WTC11 (cell line): ENCODE measurements at regions not wholly inside any gene's neighbourhood (a gene's known extent, or its start where the extent isn't known, plus 50 kb on each side); places are given as distances from the start of the nearest gene placed in this dataset.

ENCODE experiments used
- ATAC-seq: fragments of 200-7000 bp; cut with Tn5 transposase; 2 replicates; pipeline ENCODE4 v1.10.0; 2021; ENCODE audit warnings: mild to moderate bottlenecking, moderate library complexity
- CTCF ChIA-PET: fragments of 300-600 bp; sonication (Branson Sonifier 250); formaldehyde crosslinking; loops from one replicate; lab custom pipeline; 2021; ENCODE audit warnings: antibody characterized with exemption; lab: Charles Lee
- POLR2A ChIA-PET: fragments of 350-600 bp; sonication (Branson Sonifier 250); formaldehyde crosslinking; loops from one replicate; lab custom pipeline; 2021; ENCODE audit warnings: antibody characterized with exemption; lab: Charles Lee
- DNase-seq: peaks from one replicate; pipeline ENCODE4 v3.0.0; 2021; ENCODE audit warnings: low spot score
- H3K27ac Mint-ChIP-seq: 2 replicates; pipeline ENCODE4 v1.8.0; 2021; ENCODE audit warnings: mixed read lengths
- H3K27me3 Mint-ChIP-seq: 2 replicates; pipeline ENCODE4 v1.8.0; 2021; ENCODE audit warnings: low read depth, mild to moderate bottlenecking, moderate library complexity, mixed read lengths
- H3K36me3 Mint-ChIP-seq: 2 replicates; pipeline ENCODE4 v1.8.0; 2021; ENCODE audit warnings: mixed read lengths
- H3K4me1 Mint-ChIP-seq: 2 replicates; pipeline ENCODE4 v1.8.0; 2022; ENCODE audit warnings: mixed read lengths
- H3K4me3 Mint-ChIP-seq: 2 replicates; pipeline ENCODE4 v1.8.0; 2021; ENCODE audit warnings: mild to moderate bottlenecking, moderate library complexity, mixed read lengths
- H3K9me3 Mint-ChIP-seq: 2 replicates; pipeline ENCODE4 v1.8.0; 2021; ENCODE audit warnings: mixed read lengths
- ARID4B ChIP-seq: sonication (generic); formaldehyde crosslinking; IDR thresholded peaks from 2 replicates; pipeline ENCODE4 v1.8.0; 2023; ENCODE audit warnings: missing genetic modification reagents, mild to moderate bottlenecking, borderline replicate concordance
- ATF1 ChIP-seq: sonication (generic); formaldehyde crosslinking; IDR thresholded peaks from 2 replicates; pipeline ENCODE4 v1.8.1; 2023; ENCODE audit warnings: mild to moderate bottlenecking, moderate library complexity, missing genetic modification reagents
- E2F5 ChIP-seq: sonication (generic); formaldehyde crosslinking; IDR thresholded peaks from 2 replicates; pipeline ENCODE4 v1.8.1; 2022; ENCODE audit warnings: mild to moderate bottlenecking, moderate library complexity, missing genetic modification reagents
- EMX1 ChIP-seq: fragments of 250-450 bp; sonication (Bioruptor Pico); IDR thresholded peaks from 2 replicates; pipeline ENCODE4 v1.8.0; 2021; ENCODE audit warnings: mild to moderate bottlenecking
- ERG ChIP-seq: fragments of 250-450 bp; sonication (Bioruptor Pico); IDR thresholded peaks from 2 replicates; pipeline ENCODE4 v1.8.0; 2021; ENCODE audit warnings: mild to moderate bottlenecking
- ETV6 ChIP-seq: sonication (generic); formaldehyde crosslinking; IDR thresholded peaks from 2 replicates; pipeline ENCODE4 v1.8.1; 2022; ENCODE audit warnings: mild to moderate bottlenecking, missing genetic modification reagents
- FOXJ3 ChIP-seq: sonication (generic); formaldehyde crosslinking; IDR thresholded peaks from 2 replicates; pipeline ENCODE4 v1.9.0; 2021; ENCODE audit warnings: missing genetic modification reagents, mild to moderate bottlenecking, borderline replicate concordance
- GRHL2 ChIP-seq: fragments of 250-450 bp; sonication (Bioruptor Pico); IDR thresholded peaks from 2 replicates; pipeline ENCODE4 v1.8.0; 2022; ENCODE audit warnings: mild to moderate bottlenecking, moderate library complexity; ENCODE audit not compliant: insufficient replicate concordance, severe bottlenecking
- GTF2I ChIP-seq: fragments of 250-450 bp; sonication (Bioruptor Pico); conservative IDR thresholded peaks from 2 replicates; pipeline ENCODE4 v1.4.0; 2021; ENCODE audit warnings: mild to moderate bottlenecking
- HMGA2 ChIP-seq: fragments of 250-450 bp; sonication (Bioruptor Pico); IDR thresholded peaks from 2 replicates; pipeline ENCODE4 v1.4.0; 2021; ENCODE audit warnings: mild to moderate bottlenecking, moderate library complexity
- JAZF1 ChIP-seq: fragments of 250-450 bp; sonication (Bioruptor Pico); IDR thresholded peaks from 2 replicates; pipeline ENCODE4 v1.9.0; 2021; ENCODE audit warnings: moderate library complexity, mild to moderate bottlenecking, inconsistent platforms
- MAX ChIP-seq: sonication (generic); formaldehyde crosslinking; IDR thresholded peaks from 2 replicates; pipeline ENCODE4 v1.8.0; 2022; ENCODE audit warnings: mild to moderate bottlenecking, missing genetic modification reagents
- NR3C1 ChIP-seq: sonication (generic); formaldehyde crosslinking; conservative IDR thresholded peaks from 2 replicates; pipeline ENCODE4 v1.8.1; 2023; ENCODE audit warnings: low read depth, mild to moderate bottlenecking, missing genetic modification reagents
- RORB ChIP-seq: fragments of 250-450 bp; sonication (Bioruptor Pico); IDR thresholded peaks from 2 replicates; pipeline ENCODE4 v1.9.0; 2021; ENCODE audit warnings: mild to moderate bottlenecking
- SP1 ChIP-seq: sonication (generic); formaldehyde crosslinking; conservative IDR thresholded peaks from 2 replicates; pipeline ENCODE4 v1.8.1; 2022; ENCODE audit warnings: missing genetic modification reagents
- TEAD1 ChIP-seq: sonication (generic); formaldehyde crosslinking; IDR thresholded peaks from 2 replicates; pipeline ENCODE4 v1.8.0; 2022; ENCODE audit warnings: mild to moderate bottlenecking, missing genetic modification reagents
- TEAD4 ChIP-seq: sonication (generic); formaldehyde crosslinking; IDR thresholded peaks from 2 replicates; pipeline ENCODE4 v1.8.0; 2022; ENCODE audit warnings: mild to moderate bottlenecking, missing genetic modification reagents
- TP53 ChIP-seq: sonication (generic); formaldehyde crosslinking; IDR thresholded peaks from 2 replicates; pipeline ENCODE4 v1.8.1; 2023; ENCODE audit warnings: mild to moderate bottlenecking, missing genetic modification reagents
- ZNF121 ChIP-seq: sonication (generic); formaldehyde crosslinking; IDR thresholded peaks from 2 replicates; pipeline ENCODE4 v1.8.0; 2023; ENCODE audit warnings: missing genetic modification reagents
- ZNF512 ChIP-seq: sonication (generic); formaldehyde crosslinking; IDR thresholded peaks from 2 replicates; pipeline ENCODE4 v1.8.1; 2022; ENCODE audit warnings: missing genetic modification reagents, borderline replicate concordance
- TF ChIP-seq, protein P1 (sequence below): sonication (generic); formaldehyde crosslinking; IDR thresholded peaks from 2 replicates; pipeline ENCODE4 v1.8.0; 2023; ENCODE audit warnings: missing genetic modification reagents
- TF ChIP-seq, protein P2 (sequence below): sonication (generic); formaldehyde crosslinking; conservative IDR thresholded peaks from 2 replicates; pipeline ENCODE4 v1.8.1; 2022; ENCODE audit warnings: mild to moderate bottlenecking, missing genetic modification reagents
- TF ChIP-seq, protein P3 (sequence below): fragments of 250-450 bp; sonication (Bioruptor Pico); conservative IDR thresholded peaks from 2 replicates; pipeline ENCODE4 v1.9.0; 2021; ENCODE audit warnings: mild to moderate bottlenecking
- TF ChIP-seq, protein P4 (sequence below): sonication (generic); formaldehyde crosslinking; IDR thresholded peaks from 2 replicates; pipeline ENCODE4 v1.8.1; 2022; ENCODE audit warnings: mild to moderate bottlenecking, missing genetic modification reagents, moderate library complexity, borderline replicate concordance

DNA sequence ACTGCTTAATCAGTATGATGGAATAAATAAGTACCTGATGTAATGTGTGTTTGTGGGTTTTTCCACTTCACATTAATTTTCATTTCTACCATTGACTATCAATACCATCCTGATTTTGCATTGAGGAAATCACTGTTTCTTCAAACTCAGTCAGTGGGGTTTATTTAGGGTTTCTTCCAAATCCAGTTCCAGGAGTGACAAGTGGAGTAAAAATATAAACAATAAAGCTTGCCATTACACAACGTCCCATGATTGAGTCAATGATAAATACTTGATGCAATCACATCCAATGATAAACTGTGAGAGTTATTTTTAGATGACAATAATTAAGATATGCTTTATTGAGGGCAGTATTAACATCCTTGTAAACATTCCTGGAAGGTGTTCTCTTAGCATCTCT is 1037.4 kb upstream of the GJE1 start:
- no peak for TF ChIP-seq ZNF512 (CRISPR knock-in tag)
- no peak for TF ChIP-seq TEAD4 (CRISPR knock-in tag)
- TF ChIP-seq TEAD1 (CRISPR knock-in tag) = no peak
- no peak for TF ChIP-seq JAZF1 (CRISPR knock-in tag)
- Mint-ChIP-seq H3K4me3 (no peak overlapping the region), H3K27me3 (no peaks in the 10 kb centered on the region; the same call in 1 of the 2 replicates), H3K36me3 (peaks cover 14% of the 10 kb centered on the region), H3K27ac (no peak overlapping the region; the same call in 1 of the 2 replicates), H3K4me1 (peaks cover 2% of the 10 kb centered on the region; the same call in 1 of the 2 replicates), H3K9me3 (peaks cover 24% of the 10 kb centered on the region)
- ATAC-seq (no peak), DNase-seq (no peak)
- ChIA-PET POLR2A (no interaction called here), CTCF (no interaction called here)

- Mint-ChIP-seq H3K4me3 (no peak overlapping the region), H3K27me3 (no peaks in the 10 kb centered on the region)
- TF ChIP-seq, protein P1, sequence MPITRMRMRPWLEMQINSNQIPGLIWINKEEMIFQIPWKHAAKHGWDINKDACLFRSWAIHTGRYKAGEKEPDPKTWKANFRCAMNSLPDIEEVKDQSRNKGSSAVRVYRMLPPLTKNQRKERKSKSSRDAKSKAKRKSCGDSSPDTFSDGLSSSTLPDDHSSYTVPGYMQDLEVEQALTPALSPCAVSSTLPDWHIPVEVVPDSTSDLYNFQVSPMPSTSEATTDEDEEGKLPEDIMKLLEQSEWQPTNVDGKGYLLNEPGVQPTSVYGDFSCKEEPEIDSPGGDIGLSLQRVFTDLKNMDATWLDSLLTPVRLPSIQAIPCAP (CRISPR knock-in tag) = no peak
- TF ChIP-seq, protein P2, sequence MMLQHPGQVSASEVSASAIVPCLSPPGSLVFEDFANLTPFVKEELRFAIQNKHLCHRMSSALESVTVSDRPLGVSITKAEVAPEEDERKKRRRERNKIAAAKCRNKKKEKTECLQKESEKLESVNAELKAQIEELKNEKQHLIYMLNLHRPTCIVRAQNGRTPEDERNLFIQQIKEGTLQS (CRISPR knock-in tag) = no peak
- TF ChIP-seq E2F5 (CRISPR knock-in tag) = no peak
- TF ChIP-seq ZNF121 (CRISPR knock-in tag) = no peak
- no peak for TF ChIP-seq GTF2I
- TF ChIP-seq GRHL2 (CRISPR knock-in tag) = no peak
- TF ChIP-seq FOXJ3 (CRISPR knock-in tag) = no peak
- TF ChIP-seq ARID4B (CRISPR knock-in tag) = no peak
- TF ChIP-seq, protein P3, sequence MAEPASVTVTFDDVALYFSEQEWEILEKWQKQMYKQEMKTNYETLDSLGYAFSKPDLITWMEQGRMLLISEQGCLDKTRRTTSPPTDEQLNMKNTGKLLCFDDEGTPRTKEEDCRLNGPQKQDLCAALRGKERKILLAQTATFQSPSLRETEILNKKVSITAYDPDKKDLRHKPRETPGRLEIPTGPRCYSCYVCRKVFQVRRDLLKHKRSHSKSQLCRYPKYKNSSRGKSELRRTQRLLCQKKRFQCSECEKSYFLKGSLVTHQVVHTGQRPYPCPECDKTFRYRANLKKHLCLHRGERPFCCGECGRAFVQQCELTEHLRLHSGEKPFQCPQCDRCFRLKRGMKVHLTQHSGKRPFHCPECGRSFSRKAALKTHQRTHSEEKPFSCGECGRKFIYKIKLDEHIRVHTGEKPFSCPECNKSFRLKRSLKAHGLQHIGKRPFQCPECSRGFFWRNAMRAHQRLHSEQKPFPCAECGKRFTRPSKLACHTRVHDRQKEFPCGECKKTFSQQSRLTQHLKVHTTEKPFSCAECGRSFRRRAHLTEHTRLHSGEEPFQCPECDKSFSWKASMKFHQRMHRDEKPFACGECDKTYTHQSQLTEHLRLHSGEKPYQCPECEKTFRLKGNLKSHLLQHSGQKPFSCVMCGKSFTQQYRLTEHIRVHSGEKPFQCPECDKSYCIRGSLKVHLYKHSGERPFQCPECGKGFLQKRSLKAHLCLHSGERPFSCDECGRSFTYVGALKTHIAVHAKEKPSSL (CRISPR knock-in tag) = no peak
- TF ChIP-seq SP1 (CRISPR knock-in tag) = no peak
- TF ChIP-seq NR3C1 = no peak
- TF ChIP-seq, protein P4, sequence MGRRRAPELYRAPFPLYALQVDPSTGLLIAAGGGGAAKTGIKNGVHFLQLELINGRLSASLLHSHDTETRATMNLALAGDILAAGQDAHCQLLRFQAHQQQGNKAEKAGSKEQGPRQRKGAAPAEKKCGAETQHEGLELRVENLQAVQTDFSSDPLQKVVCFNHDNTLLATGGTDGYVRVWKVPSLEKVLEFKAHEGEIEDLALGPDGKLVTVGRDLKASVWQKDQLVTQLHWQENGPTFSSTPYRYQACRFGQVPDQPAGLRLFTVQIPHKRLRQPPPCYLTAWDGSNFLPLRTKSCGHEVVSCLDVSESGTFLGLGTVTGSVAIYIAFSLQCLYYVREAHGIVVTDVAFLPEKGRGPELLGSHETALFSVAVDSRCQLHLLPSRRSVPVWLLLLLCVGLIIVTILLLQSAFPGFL (CRISPR knock-in tag) = no peak
- TF ChIP-seq EMX1 (CRISPR knock-in tag) = no peak
- TF ChIP-seq RORB (CRISPR knock-in tag) = no peak
- TF ChIP-seq HMGA2 (CRISPR knock-in tag) = no peak
- no peak for TF ChIP-seq MAX (CRISPR knock-in tag)
- TF ChIP-seq ATF1 (CRISPR knock-in tag) = no peak
- no peak for TF ChIP-seq TP53
- no peak for TF ChIP-seq ETV6 (CRISPR knock-in tag)
- no peak for TF ChIP-seq ERG (CRISPR knock-in tag)
- TF ChIP-seq, all 79 proteins: peak for 0
- CTCF ChIA-PET = no interaction called here
- ATAC-seq = no peak
- no peak for DNase-seq
- POLR2A ChIA-PET = no interaction called here
- Mint-ChIP-seq H3K9me3 (peaks cover 9% of the 10 kb centered on the region), H3K36me3 (no peaks in the 10 kb centered on the region), H3K27ac (no peak overlapping the region), H3K4me1 (no peaks in the 10 kb centered on the region; the same call in 1 of the 2 replicates)
These were observed 1044.6 kb upstream of the GJE1 start for GRCh38 chr6:141088171-141088570.
